Mesodermal cell (in vitro differentiated cells): ENCODE measurements at regions not wholly inside any gene's neighbourhood (a gene's known extent, or its start where the extent isn't known, plus 50 kb on each side); places are given as distances from the start of the nearest gene placed in this dataset.
"Not testable (repeated sequence)": the region's sequence is repeated elsewhere in the genome, so short reads cannot be mapped to it uniquely, and the experiment has no call there.

Source experiments
- H3K27ac ChIP-seq: 2 replicates; pipeline ENCODE4 v1.7.0; 2013; ENCODE audit warnings: mild to moderate bottlenecking, low read depth, low read length, moderate library complexity; ENCODE audit not compliant: severe bottlenecking
- H3K36me3 ChIP-seq: 2 replicates; pipeline ENCODE4 v1.7.1; 2013; ENCODE audit warnings: mild to moderate bottlenecking, low read length, moderate library complexity; ENCODE audit not compliant: control insufficient read depth, insufficient read depth
- H3K4me1 ChIP-seq: one replicate; pipeline ENCODE4 v1.7.1; 2013; ENCODE audit warnings: mild to moderate bottlenecking, low read length; ENCODE audit not compliant: insufficient read depth, control insufficient read depth, poor library complexity, severe bottlenecking
- H3K4me3 ChIP-seq: 2 replicates; pipeline ENCODE4 v1.7.0; 2013; ENCODE audit warnings: low read length, control low read depth, mild to moderate bottlenecking; ENCODE audit not compliant: insufficient read depth, poor library complexity, severe bottlenecking; ENCODE audit errors: extremely low read depth
- H3K9me3 ChIP-seq: 2 replicates; pipeline ENCODE4 v1.7.1; 2013; ENCODE audit warnings: mild to moderate bottlenecking, low read length, moderate library complexity; ENCODE audit not compliant: control insufficient read depth
- WGBS, 2 experiments: methylation state at CpG; one replicate each; pipeline ENCODE4 v1.1.5; 2013; ENCODE audit warnings: missing lambda C conversion rate in 2 of 2; ENCODE audit not compliant: insufficient coverage in 2 of 2; 5-methylcytosine and 5-hydroxymethylcytosine counted together

DNA sequence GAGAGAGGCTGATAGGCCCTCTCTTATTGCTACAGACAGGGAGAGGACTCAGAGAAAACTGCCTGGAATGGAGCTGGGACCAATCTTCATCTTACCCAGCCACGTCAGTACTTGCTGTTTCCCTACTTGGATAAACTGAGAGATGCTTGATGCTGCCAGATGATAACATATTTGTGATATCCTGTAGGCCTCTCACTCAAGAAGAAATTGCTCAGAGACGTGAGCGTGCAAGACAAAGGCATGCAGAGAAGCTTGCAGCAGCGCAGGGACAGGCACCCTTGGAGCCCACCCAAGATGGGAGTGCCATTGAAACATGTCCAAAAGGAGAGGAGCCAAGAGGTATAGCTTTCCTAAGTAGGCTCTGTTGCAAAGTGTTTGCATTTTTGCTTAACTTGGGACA, 114.7 kb upstream of the GOLGA6L4 start:
- WGBS, 2 experiments, result 87 to 96% methylated on average over 3 to 4 of the region's 4 CpGs
- not testable (repeated sequence) for H3K9me3 ChIP-seq, H3K27ac ChIP-seq, H3K4me3 ChIP-seq, H3K36me3 ChIP-seq, H3K4me1 ChIP-seq

- H3K36me3 ChIP-seq, H3K27ac ChIP-seq, H3K4me1 ChIP-seq, H3K9me3 ChIP-seq, H3K4me3 ChIP-seq: not testable (repeated sequence)
- no CpG with 5 or more reads among the region's 2 CpGs for WGBS, 2 experiments
Measured at GRCh38 chr15:84128706-84129105, 106.9 kb upstream of the GOLGA6L4 start.

DNA sequence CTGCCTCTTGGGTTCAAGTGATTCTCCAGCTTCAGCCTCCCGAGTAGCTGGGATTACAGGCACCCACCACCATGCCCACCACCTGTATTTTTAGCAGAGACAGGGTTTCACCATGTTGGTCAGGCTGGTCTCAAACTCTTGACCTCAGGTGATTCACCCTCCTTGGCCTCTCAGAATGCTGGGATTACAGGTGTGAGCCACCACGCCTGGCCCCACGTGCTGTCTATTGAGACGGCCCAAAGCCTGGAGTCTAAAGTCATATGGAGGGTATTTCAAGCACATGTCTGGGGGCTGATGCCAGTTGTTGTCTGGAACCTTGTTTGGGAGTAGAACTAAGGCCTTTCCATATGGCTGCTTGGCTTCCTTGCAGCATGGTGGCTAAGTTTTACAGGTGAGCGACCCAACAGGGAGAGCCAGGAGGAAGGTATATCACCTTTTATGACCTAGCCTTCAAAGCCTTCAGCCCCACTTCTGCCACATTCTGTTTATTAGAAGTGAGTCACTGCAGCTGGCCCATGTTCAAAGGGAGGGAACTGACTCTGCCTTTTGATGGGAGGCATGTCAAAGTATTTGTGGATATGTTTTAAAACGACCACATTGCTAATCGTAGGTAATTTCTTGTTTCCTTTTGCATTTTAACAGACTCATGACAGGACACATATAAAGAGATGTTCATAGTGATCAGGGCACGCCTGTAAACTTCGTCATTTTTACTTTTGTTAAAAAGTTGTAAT, 105.3 kb upstream of the GOLGA6L4 start:
- not testable (repeated sequence) for H3K4me1 ChIP-seq, H3K4me3 ChIP-seq, H3K36me3 ChIP-seq, H3K9me3 ChIP-seq, H3K27ac ChIP-seq
- WGBS, 2 experiments, result 97 to 100% methylated on average over 2 to 4 of the region's 9 CpGs

DNA sequence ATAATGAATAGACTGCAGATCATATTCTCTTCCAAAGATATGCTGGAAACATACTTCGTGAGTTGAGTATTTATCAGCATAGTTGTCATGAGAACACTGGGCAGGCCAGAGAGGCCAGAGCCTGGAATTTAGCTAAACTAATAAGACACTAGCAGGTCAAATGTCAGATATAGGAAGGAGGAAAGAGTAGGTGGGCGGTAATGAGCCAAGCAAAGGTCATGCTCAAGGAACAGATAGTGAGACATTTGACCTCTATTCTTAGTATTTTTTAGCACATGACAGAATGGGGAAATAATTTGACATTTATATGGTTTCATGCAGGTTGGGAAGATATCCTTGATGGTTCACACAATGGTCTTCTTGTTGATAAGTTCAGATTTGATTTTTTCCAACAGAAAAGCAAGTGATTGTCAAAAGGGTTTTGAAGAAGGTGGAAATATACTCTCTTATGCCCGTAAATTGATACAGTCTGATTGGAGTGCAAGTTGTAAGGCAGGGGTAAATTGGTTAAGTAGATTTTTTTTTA, 99.6 kb upstream of the GOLGA6L4 start:
- H3K4me1 ChIP-seq, H3K36me3 ChIP-seq, H3K4me3 ChIP-seq, H3K9me3 ChIP-seq, H3K27ac ChIP-seq: not testable (repeated sequence)
- 86 to 100% methylated on average over 1 of the region's 3 CpGs for WGBS, 2 experiments

- Histone ChIP-seq H3K9me3 (no peaks in the 10 kb centered on the region), H3K27ac (no peak overlapping the region), H3K4me1 (no peaks in the 10 kb centered on the region), H3K4me3 (no peak overlapping the region), H3K36me3 (no peaks in the 10 kb centered on the region)
- WGBS, 2 experiments, result 0 to 4% methylated on average over 6 of the region's 7 CpGs
Measured at GRCh38 chr15:84142888-84143337, 92.7 kb upstream of the GOLGA6L4 start.

GRCh38 chr15:84143753-84144314, 91.7 kb upstream of the GOLGA6L4 start:
- 92 to 100% methylated on average over 2 of the region's 5 CpGs for WGBS, 2 experiments
- no peak overlapping the region for H3K27ac ChIP-seq
- no peaks in the 10 kb centered on the region for H3K36me3 ChIP-seq
- no peaks in the 10 kb centered on the region for H3K9me3 ChIP-seq
- H3K4me3 ChIP-seq, result no peak overlapping the region
- no peaks in the 10 kb centered on the region for H3K4me1 ChIP-seq

DNA sequence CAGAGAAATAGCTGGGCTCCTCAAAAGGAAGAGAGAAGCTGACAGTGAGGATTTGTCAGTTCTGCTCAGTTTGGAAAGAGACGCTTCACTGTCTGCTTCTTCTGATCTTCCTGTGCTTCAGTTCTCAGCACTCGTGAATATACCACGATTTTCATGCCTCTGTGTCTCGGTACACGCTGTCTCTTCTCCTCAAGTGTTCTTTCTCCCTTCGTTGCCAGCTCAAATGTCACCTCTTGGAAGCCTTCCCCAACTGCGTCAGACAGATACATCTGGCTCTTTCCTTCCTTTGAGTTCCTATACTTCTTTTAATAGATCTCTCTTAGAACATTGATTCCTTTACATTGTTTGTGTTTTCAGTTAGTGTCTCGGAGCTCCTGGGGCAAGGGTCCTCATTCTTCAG, 90.6 kb upstream of the GOLGA6L4 start:
- H3K4me1 ChIP-seq, H3K9me3 ChIP-seq, H3K36me3 ChIP-seq, H3K4me3 ChIP-seq, H3K27ac ChIP-seq: not testable (repeated sequence)
- 82 to 85% methylated on average over 4 to 8 of the region's 8 CpGs for WGBS, 2 experiments

DNA sequence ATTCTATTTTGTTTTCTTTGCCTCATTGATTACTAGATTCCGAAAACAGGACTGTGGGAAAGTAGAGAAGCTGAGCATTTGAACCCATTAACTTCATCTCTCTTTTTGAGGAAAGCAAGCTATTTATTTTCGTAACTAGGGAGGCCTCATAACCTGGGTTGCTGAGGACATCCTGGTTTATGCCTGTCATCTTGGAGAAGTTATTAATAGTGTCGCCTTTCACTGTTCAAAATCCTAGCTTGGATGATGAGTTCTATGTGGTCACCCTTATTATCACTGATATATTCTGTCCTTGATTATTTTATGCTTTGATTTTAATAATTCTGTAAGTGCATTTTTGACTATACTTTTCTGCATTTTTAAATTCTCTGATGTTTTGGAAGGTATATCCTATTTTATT, 89.3 kb upstream of the GOLGA6L4 start:
- not testable (repeated sequence) for H3K4me1 ChIP-seq, H3K27ac ChIP-seq, H3K9me3 ChIP-seq, H3K4me3 ChIP-seq, H3K36me3 ChIP-seq
- WGBS, 2 experiments, result 80% methylated on average over 2 of the region's 3 CpGs; no CpG with 5 or more reads in 1 of the 2 experiments

DNA sequence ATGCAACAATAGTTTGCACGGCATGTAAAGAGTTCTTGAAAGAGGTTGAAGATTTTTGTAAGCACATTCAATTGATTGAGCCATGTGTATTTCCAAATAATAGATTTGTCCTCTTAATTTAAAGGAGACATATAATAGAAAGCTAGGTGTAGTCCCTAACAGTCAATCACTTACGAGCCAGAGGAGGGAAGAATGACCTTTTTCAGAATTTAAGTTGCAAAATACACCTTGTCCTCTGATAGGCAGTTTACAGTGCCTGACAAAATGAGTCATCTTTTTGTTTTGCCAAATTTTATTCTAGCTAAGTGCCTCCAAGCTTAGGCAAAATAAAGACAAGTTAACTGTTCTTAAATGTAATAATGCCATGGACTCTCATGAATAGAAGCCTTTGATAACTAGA, 88.3 kb upstream of the GOLGA6L4 start:
- H3K9me3 ChIP-seq, H3K36me3 ChIP-seq, H3K4me1 ChIP-seq, H3K27ac ChIP-seq, H3K4me3 ChIP-seq: not testable (repeated sequence)
- WGBS, 2 experiments, result no CpG with 5 or more reads among the region's 2 CpGs

- Histone ChIP-seq H3K4me1 (no peaks in the 10 kb centered on the region), H3K36me3 (no peaks in the 10 kb centered on the region), H3K4me3 (no peak overlapping the region), H3K27ac (no peak overlapping the region), H3K9me3 (no peaks in the 10 kb centered on the region)
- 74 to 82% methylated on average over 7 to 8 of the region's 11 CpGs for WGBS, 2 experiments
Measured at GRCh38 chr15:84151205-84151931, 84.2 kb upstream of the GOLGA6L4 start.
